ENCODE measurements at regions not wholly inside any gene's neighbourhood (a gene's known extent, or its start where the extent isn't known, plus 50 kb on each side); places are given as distances from the start of the nearest gene placed in this dataset.

- TF ChIP-seq CTCF (IDR thresholded peaks at IDR 0.05; ENCODE audit: borderline replicate concordance, insufficient read depth, low read depth, low read length), result no peak
- H3K4me3 ChIP-seq (ENCODE audit: low read depth, low read length), result no peak overlapping the region
Measured at GRCh38 chr13:44104969-44105368, 225.3 kb downstream of the LACC1 start.

GRCh38 chr13:44106266-44107152 is 226.8 kb downstream of the LACC1 start:
- TF ChIP-seq CTCF (IDR thresholded peaks at IDR 0.05; ENCODE audit: borderline replicate concordance, insufficient read depth, low read depth, low read length), result no peak
- H3K4me3 ChIP-seq (ENCODE audit: low read depth, low read length), result no peak overlapping the region

GRCh38 chr13:44107357-44108121 is 227.8 kb downstream of the LACC1 start:
- no peak for TF ChIP-seq CTCF (IDR thresholded peaks at IDR 0.05; ENCODE audit: borderline replicate concordance, insufficient read depth, low read depth, low read length)

GRCh38 chr13:44108331-44108858 is 228.7 kb downstream of the LACC1 start:
- no peak for TF ChIP-seq CTCF (IDR thresholded peaks at IDR 0.05; ENCODE audit: borderline replicate concordance, insufficient read depth, low read depth, low read length)
- no peak overlapping the region for H3K4me3 ChIP-seq (ENCODE audit: low read depth, low read length)

More at GRCh38 chr13:44107357-44108121, 227.8 kb downstream of the LACC1 start:
- no peak overlapping the region for H3K4me3 ChIP-seq (ENCODE audit: low read depth, low read length)

- no peak overlapping the region for H3K4me3 ChIP-seq (ENCODE audit: low read depth, low read length)
- no peak for TF ChIP-seq CTCF (IDR thresholded peaks at IDR 0.05; ENCODE audit: borderline replicate concordance, insufficient read depth, low read depth, low read length)
Measured at GRCh38 chr13:44110091-44110621, 230.5 kb downstream of the LACC1 start.

- H3K4me3 ChIP-seq (ENCODE audit: low read depth, low read length), result no peak overlapping the region
- no peak for TF ChIP-seq CTCF (IDR thresholded peaks at IDR 0.05; ENCODE audit: borderline replicate concordance, insufficient read depth, low read depth, low read length)
Measured at GRCh38 chr13:44111701-44112100, 232.0 kb downstream of the LACC1 start.
